Peyer's patch (tissue), 4 donors: ENCODE measurements at regions not wholly inside any gene's neighbourhood (a gene's known extent, or its start where the extent isn't known, plus 50 kb on each side); places are given as distances from the start of the nearest gene placed in this dataset.

Experiments
- CTCF ChIP-seq, 6 experiments: fragments of 450-650 bp in 4 of 6; fragments of 200-600 bp in 2 of 6; sonication (generic) in 1 of 6; IDR thresholded peaks; one replicate each; pipeline ENCODE4 v1.5.1; 2017 to 2019; ENCODE audit warnings: antibody characterized with exemption in 6 of 6, mild to moderate bottlenecking in 3 of 6, moderate library complexity in 1 of 6
- POLR2A ChIP-seq, 2 donors: fragments of 450-650 bp; IDR thresholded peaks; one replicate each; pipeline ENCODE4 v1.5.1; 2017; ENCODE audit warnings: antibody characterized with exemption in 2 of 2, mild to moderate bottlenecking in 2 of 2, moderate library complexity in 2 of 2

DNA sequence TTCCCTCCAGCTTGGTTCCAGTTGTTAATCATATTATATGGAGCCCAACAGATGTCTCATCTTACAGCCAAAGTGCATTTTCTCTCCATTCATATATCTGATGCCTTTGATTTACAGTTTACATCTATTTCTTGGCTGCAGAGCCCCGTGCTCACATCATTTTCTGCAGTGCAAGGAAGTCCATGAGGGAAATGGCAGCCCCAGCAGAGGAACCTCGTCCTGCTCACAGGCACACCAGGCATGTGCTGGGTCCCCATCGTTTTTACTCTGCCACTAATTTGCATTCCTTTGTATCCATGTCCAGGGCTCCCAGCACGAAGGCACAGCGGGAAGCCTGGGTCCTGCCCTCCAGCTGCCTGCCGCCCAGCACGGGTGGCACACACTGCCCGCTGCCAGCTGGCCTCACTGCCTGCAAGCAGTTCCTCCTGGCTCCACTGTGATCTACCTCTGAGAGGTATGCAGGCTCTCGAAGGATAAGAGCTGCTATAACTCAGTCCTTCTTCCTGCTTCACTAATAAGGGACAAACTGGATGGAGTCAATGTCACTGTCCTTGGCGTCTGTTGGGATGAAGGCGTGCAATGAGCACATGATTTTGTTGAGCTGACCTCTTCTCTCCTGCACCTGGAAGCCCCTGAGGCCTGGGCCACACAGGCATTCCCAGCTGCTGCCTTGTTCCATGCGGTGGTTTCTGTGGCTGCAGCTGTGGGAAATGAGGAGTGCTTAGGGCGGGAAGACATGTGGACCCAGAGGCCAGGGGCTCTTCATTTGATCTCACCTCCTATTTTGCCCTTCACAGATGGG, 583.6 kb upstream of the MGMT start:
- TF ChIP-seq CTCF (IDR thresholded peaks at IDR 0.05) (no peak), POLR2A (IDR thresholded peaks at IDR 0.05) (no peak)
